ENCODE measurements at regions not wholly inside any gene's neighbourhood (a gene's known extent, or its start where the extent isn't known, plus 50 kb on each side); places are given as distances from the start of the nearest gene placed in this dataset.

DNA sequence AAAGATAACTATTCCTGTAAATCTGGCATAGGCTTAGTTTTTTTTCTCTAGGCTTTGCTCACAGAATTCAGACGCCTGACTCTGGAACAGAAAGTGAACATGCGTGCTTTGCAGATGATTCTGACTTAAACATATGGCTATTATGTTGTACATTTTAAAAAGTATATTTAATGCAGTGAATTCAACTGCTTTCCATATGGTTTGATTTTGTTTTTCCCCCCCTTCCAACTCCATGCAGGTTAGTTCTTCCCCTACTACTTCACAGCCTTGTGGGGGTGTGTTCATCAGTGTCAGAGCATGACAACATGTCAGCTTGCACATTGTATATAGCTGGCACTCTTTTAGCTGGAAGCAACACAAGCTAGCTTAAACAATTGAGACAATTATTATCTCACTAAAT lies 226.8 kb downstream of the TMEM167A start:
- no peak for TF ChIP-seq MYC (IDR thresholded peaks at IDR 0.05; ENCODE audit: low read depth, low read length)
- TF ChIP-seq MYC (CRISPR knock-in tag; IDR thresholded peaks at IDR 0.05; ENCODE audit: borderline replicate concordance, low read depth) = no peak
- no peak for TF ChIP-seq DNMT1 (IDR thresholded peaks at IDR 0.05)
- TF ChIP-seq CHD4 (IDR thresholded peaks at IDR 0.05; ENCODE audit: insufficient read depth, insufficient replicate concordance, low read depth, low read length, poor library complexity, severe bottlenecking) = no peak
- TF ChIP-seq ZNF263 (CRISPR knock-in tag; IDR thresholded peaks at IDR 0.05; ENCODE audit: borderline replicate concordance) = no peak
- TF ChIP-seq CBX5 (IDR thresholded peaks at IDR 0.05; ENCODE audit: borderline replicate concordance, low read depth) = no peak
- TF ChIP-seq TRIM24 (IDR thresholded peaks at IDR 0.05) = no peak
- TF ChIP-seq, protein P1, sequence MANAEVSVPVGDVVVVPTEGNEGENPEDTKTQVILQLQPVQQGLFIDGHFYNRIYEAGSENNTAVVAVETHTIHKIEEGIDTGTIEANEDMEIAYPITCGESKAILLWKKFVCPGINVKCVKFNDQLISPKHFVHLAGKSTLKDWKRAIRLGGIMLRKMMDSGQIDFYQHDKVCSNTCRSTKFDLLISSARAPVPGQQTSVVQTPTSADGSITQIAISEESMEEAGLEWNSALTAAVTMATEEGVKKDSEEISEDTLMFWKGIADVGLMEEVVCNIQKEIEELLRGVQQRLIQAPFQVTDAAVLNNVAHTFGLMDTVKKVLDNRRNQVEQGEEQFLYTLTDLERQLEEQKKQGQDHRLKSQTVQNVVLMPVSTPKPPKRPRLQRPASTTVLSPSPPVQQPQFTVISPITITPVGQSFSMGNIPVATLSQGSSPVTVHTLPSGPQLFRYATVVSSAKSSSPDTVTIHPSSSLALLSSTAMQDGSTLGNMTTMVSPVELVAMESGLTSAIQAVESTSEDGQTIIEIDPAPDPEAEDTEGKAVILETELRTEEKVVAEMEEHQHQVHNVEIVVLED (CRISPR knock-in tag; IDR thresholded peaks at IDR 0.05) = no peak
- TF ChIP-seq XRCC5 (IDR thresholded peaks at IDR 0.05; ENCODE audit: low read depth, low read length) = no peak
- TF ChIP-seq, protein P2, sequence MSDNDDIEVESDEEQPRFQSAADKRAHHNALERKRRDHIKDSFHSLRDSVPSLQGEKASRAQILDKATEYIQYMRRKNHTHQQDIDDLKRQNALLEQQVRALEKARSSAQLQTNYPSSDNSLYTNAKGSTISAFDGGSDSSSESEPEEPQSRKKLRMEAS (CRISPR knock-in tag; IDR thresholded peaks at IDR 0.05) = no peak
- no peak for TF ChIP-seq KDM1A (IDR thresholded peaks at IDR 0.05)
- TF ChIP-seq ZNF644 (tag; IDR thresholded peaks at IDR 0.05; ENCODE audit: low read depth) = no peak
